ENCODE measurements at regions not wholly inside any gene's neighbourhood (a gene's known extent, or its start where the extent isn't known, plus 50 kb on each side); places are given as distances from the start of the nearest gene placed in this dataset.

- DNase-seq: no peak
Measured at GRCh38 chr10:120960725-120961124, 109.6 kb downstream of the WDR11 start.

GRCh38 chr10:120961795-120962755, 110.9 kb downstream of the WDR11 start:
- no peak for DNase-seq

- no peak for DNase-seq
Measured at GRCh38 chr10:120962756-120963593, 111.8 kb downstream of the WDR11 start.

GRCh38 chr10:120963594-120964220, 112.5 kb downstream of the WDR11 start:
- DNase-seq: no peak

GRCh38 chr10:120966657-120967045, 115.5 kb downstream of the WDR11 start:
- no peak for DNase-seq

GRCh38 chr10:120969219-120969645, 118.1 kb downstream of the WDR11 start:
- no peak for DNase-seq

GRCh38 chr10:120970595-120971529, 119.7 kb downstream of the WDR11 start:
- DNase-seq: no peak

GRCh38 chr10:120971671-120972070, 120.5 kb downstream of the WDR11 start:
- DNase-seq: no peak

GRCh38 chr10:120972259-120972658, 121.1 kb downstream of the WDR11 start:
- DNase-seq: no peak

- no peak for DNase-seq
Measured at GRCh38 chr10:120975072-120975867, 124.1 kb downstream of the WDR11 start.

GRCh38 chr10:120975868-120976225, 124.7 kb downstream of the WDR11 start:
- no peak for DNase-seq

- DNase-seq: no peak
Measured at GRCh38 chr10:120977897-120978296, 126.7 kb downstream of the WDR11 start.

GRCh38 chr10:120978589-120979252, 127.6 kb downstream of the WDR11 start:
- DNase-seq: no peak

- DNase-seq: no peak
Measured at GRCh38 chr10:120979435-120980278, 128.5 kb downstream of the WDR11 start.

GRCh38 chr10:120980279-120981255, 129.4 kb downstream of the WDR11 start:
- DNase-seq: no peak

GRCh38 chr10:120981601-120982391, 130.6 kb downstream of the WDR11 start:
- DNase-seq: no peak

- DNase-seq: no peak
Measured at GRCh38 chr10:120982507-120982906, 131.3 kb downstream of the WDR11 start.

GRCh38 chr10:120983721-120984120, 132.6 kb downstream of the WDR11 start:
- DNase-seq: no peak
